H1 (cell line): ENCODE measurements at regions not wholly inside any gene's neighbourhood (a gene's known extent, or its start where the extent isn't known, plus 50 kb on each side); places are given as distances from the start of the nearest gene placed in this dataset.

Experiments used
- CTCF ChIA-PET: fragments of 300-600 bp; sonication (Branson Sonifier 250); formaldehyde crosslinking; loops from one replicate; lab custom pipeline; 2021; ENCODE audit not compliant: partially characterized antibody; lab: Charles Lee
- POLR2A ChIA-PET: fragments of 300-600 bp; sonication (Branson Sonifier 250); formaldehyde crosslinking; loops from one replicate; lab custom pipeline; 2021; ENCODE audit warnings: inconsistent platforms; ENCODE audit not compliant: partially characterized antibody; lab: Charles Lee
- DNase-seq, 2 experiments: peaks; one replicate each; pipeline versions ENCODE4 v3.0.0 to v3.0.0-alpha.2; 2010 to 2022; ENCODE audit warnings: low spot score in 2 of 2, low read depth in 1 of 2, mixed read lengths in 1 of 2
- FAIRE-seq: peaks from 2 replicates; lab custom pipeline; 2011; peaks lifted over from hg19 to GRCh38; lab: Jason Lieb, UNC
- H2AFZ ChIP-seq: 2 replicates; pipeline ENCODE4 v1.8.1; 2012; ENCODE audit warnings: low read length, inconsistent platforms
- H2AK5ac ChIP-seq: 2 replicates; pipeline ENCODE4 v1.6.1; 2013; ENCODE audit warnings: low read depth, low read length
- H2BK120ac ChIP-seq: replicated peaks from 2 replicates; pipeline ENCODE3; 2013; ENCODE audit warnings: low read depth, low read length, inconsistent platforms
- H2BK12ac ChIP-seq: 2 replicates; pipeline ENCODE4 v1.6.1; 2013; ENCODE audit warnings: low read depth, low read length
- H2BK15ac ChIP-seq: 2 replicates; pipeline ENCODE4 v1.6.1; 2013; ENCODE audit warnings: low read length
- H2BK20ac ChIP-seq: 2 replicates; pipeline ENCODE4 v1.6.1; 2013; ENCODE audit warnings: low read length
- H2BK5ac ChIP-seq: 2 replicates; pipeline ENCODE4 v1.6.1; 2013; ENCODE audit warnings: low read depth, low read length
- H3K14ac ChIP-seq: 2 replicates; pipeline ENCODE4 v1.6.1; 2013; ENCODE audit warnings: inconsistent platforms; ENCODE audit not compliant: insufficient read length
- H3K18ac ChIP-seq: 2 replicates; pipeline ENCODE4 v1.6.1; 2013; ENCODE audit warnings: low read length; ENCODE audit errors: extremely low read depth
- H3K23ac ChIP-seq: 2 replicates; pipeline ENCODE4 v1.6.1; 2013; ENCODE audit warnings: inconsistent platforms; ENCODE audit not compliant: insufficient read length
- H3K23me2 ChIP-seq: 2 replicates; pipeline ENCODE4 v1.6.1; 2013; ENCODE audit warnings: low read depth, low read length
- H3K27ac ChIP-seq: 2 replicates; pipeline ENCODE4 v1.6.1; 2011; ENCODE audit warnings: low read depth, low read length, inconsistent platforms
- H3K27me3 ChIP-seq, 4 experiments: replicated peaks in 1 of 4; 1 replicate in 1 of 4; 2 replicates in 3 of 4; pipeline versions ENCODE4 v1.6.1 to v1.8.1; 2011 to 2013; ENCODE audit warnings: low read length in 3 of 4, mild to moderate bottlenecking in 3 of 4, inconsistent platforms in 2 of 4, mixed read lengths in 2 of 4, moderate library complexity in 1 of 4; ENCODE audit not compliant: control insufficient read depth in 3 of 4, insufficient read depth in 3 of 4; ENCODE audit errors: extremely low read depth in 1 of 4
- H3K36me3 ChIP-seq, 4 experiments: 2 replicates each; pipeline versions ENCODE4 v1.6.1 to v1.8.1; 2011 to 2013; ENCODE audit warnings: mild to moderate bottlenecking in 4 of 4, low read length in 3 of 4, moderate library complexity in 2 of 4, control low read depth in 1 of 4, inconsistent platforms in 1 of 4; ENCODE audit not compliant: insufficient read depth in 4 of 4, control insufficient read depth in 2 of 4
- H3K4ac ChIP-seq: replicated peaks from 2 replicates; pipeline ENCODE3; 2013; ENCODE audit warnings: low read length, low read depth, mixed read lengths, inconsistent platforms; ENCODE audit not compliant: insufficient read length
- H3K4me1 ChIP-seq, 4 experiments: replicated peaks in 1 of 4; 1 replicate in 1 of 4; 2 replicates in 3 of 4; pipeline versions ENCODE4 v1.6.1 to v1.8.1; 2011 to 2013; ENCODE audit warnings: low read length in 3 of 4, inconsistent platforms in 2 of 4, mixed read lengths in 1 of 4; ENCODE audit not compliant: insufficient read depth in 4 of 4, control insufficient read depth in 3 of 4
- H3K4me2 ChIP-seq, 2 experiments: 2 replicates each; pipeline versions ENCODE4 v1.6.1 to v1.8.1; 2011 to 2013; ENCODE audit warnings: low read depth in 2 of 2, low read length in 2 of 2, control low read depth in 1 of 2, inconsistent platforms in 1 of 2, mild to moderate bottlenecking in 1 of 2; ENCODE audit not compliant: insufficient read depth in 1 of 2
- H3K4me3 ChIP-seq, 4 experiments: fragments of 200-600, 300-600 bp in 1 of 4; sonication (generic), shearing (Covaris generic), sonication (Bioruptor Twin) in 1 of 4; 2 replicates each; pipeline versions ENCODE4 v1.5.1 to v1.8.1; 2011 to 2016; ENCODE audit warnings: low read length in 4 of 4, low read depth in 3 of 4, control low read depth in 2 of 4, inconsistent platforms in 2 of 4, mild to moderate bottlenecking in 2 of 4, mixed read lengths in 1 of 4, moderate library complexity in 1 of 4; ENCODE audit not compliant: insufficient read depth in 2 of 4; ENCODE audit errors: extremely low read depth in 1 of 4
- H3K56ac ChIP-seq: replicated peaks from 2 replicates; pipeline ENCODE3; 2013; ENCODE audit warnings: low read depth, mild to moderate bottlenecking, mixed read lengths, low read length, inconsistent platforms; ENCODE audit not compliant: insufficient read length
- H3K79me1 ChIP-seq: 2 replicates; pipeline ENCODE4 v1.6.1; 2013; ENCODE audit warnings: low read depth, low read length, control low read depth
- H3K79me2 ChIP-seq, 2 experiments: 2 replicates each; pipeline versions ENCODE4 v1.6.1 to v1.8.1; 2012 to 2013; ENCODE audit warnings: low read length in 2 of 2, mild to moderate bottlenecking in 2 of 2, inconsistent platforms in 1 of 2; ENCODE audit not compliant: insufficient read depth in 2 of 2, control insufficient read depth in 1 of 2
- H3K9ac ChIP-seq, 4 experiments: replicated peaks in 1 of 4; 1 replicate in 1 of 4; 2 replicates in 3 of 4; pipeline versions ENCODE4 v1.6.1 to v1.8.1; 2011 to 2013; ENCODE audit warnings: low read depth in 3 of 4, low read length in 3 of 4, control low read depth in 2 of 4, mild to moderate bottlenecking in 2 of 4, moderate library complexity in 2 of 4, inconsistent platforms in 1 of 4; ENCODE audit errors: extremely low read depth in 1 of 4
- H3K9me3 ChIP-seq, 2 experiments: 2 replicates each; pipeline versions ENCODE4 v1.6.1 to v1.8.1; 2012 to 2013; ENCODE audit warnings: mild to moderate bottlenecking in 2 of 2, moderate library complexity in 2 of 2, control low read depth in 1 of 2, inconsistent platforms in 1 of 2, low read depth in 1 of 2, low read length in 1 of 2, mixed read lengths in 1 of 2; ENCODE audit not compliant: insufficient read depth in 2 of 2
- H4K20me1 ChIP-seq, 2 experiments: replicated peaks in 1 of 2; 2 replicates each; pipeline versions ENCODE3 to v1.8.1; 2011 to 2013; ENCODE audit warnings: inconsistent platforms in 2 of 2, low read length in 2 of 2, mild to moderate bottlenecking in 1 of 2; ENCODE audit not compliant: insufficient read depth in 2 of 2, control insufficient read depth in 1 of 2
- H4K5ac ChIP-seq: 2 replicates; pipeline ENCODE4 v1.6.1; 2013; ENCODE audit warnings: low read length, low read depth, mixed read lengths, inconsistent platforms; ENCODE audit not compliant: insufficient read length
- H4K8ac ChIP-seq: 2 replicates; pipeline ENCODE4 v1.8.0; 2013; ENCODE audit warnings: mild to moderate bottlenecking, moderate library complexity, low read length, inconsistent platforms; ENCODE audit not compliant: insufficient read depth; ENCODE audit errors: extremely low read depth
- H4K91ac ChIP-seq: replicated peaks from 2 replicates; pipeline ENCODE3; 2013; ENCODE audit warnings: low read length, mixed read lengths, inconsistent platforms; ENCODE audit not compliant: insufficient read length
- BRCA1 ChIP-seq: IDR thresholded peaks from 2 replicates; pipeline ENCODE4 v1.6.1; 2012; ENCODE audit warnings: low read depth, low read length, improper control_type of control experiment
- CEBPB ChIP-seq: IDR thresholded peaks from 2 replicates; pipeline ENCODE4 v1.6.1; 2012; ENCODE audit warnings: low read depth, low read length
- CHD2 ChIP-seq: IDR thresholded peaks from 2 replicates; pipeline ENCODE4 v1.6.1; 2012; ENCODE audit warnings: low read length, improper control_type of control experiment
- EP300 ChIP-seq, 2 experiments: IDR thresholded peaks; 1 replicate in 1 of 2; 2 replicates in 1 of 2; pipeline ENCODE4 v1.6.1; 2011 to 2012; ENCODE audit warnings: low read depth in 2 of 2, low read length in 2 of 2, mild to moderate bottlenecking in 2 of 2, borderline replicate concordance in 1 of 2, inconsistent platforms in 1 of 2, moderate library complexity in 1 of 2
- GABPA ChIP-seq: IDR thresholded peaks from 2 replicates; pipeline ENCODE4 v1.6.1; 2011; ENCODE audit warnings: mild to moderate bottlenecking, low read length, moderate library complexity, borderline replicate concordance; ENCODE audit not compliant: insufficient read depth
- JUN ChIP-seq: IDR thresholded peaks from 2 replicates; pipeline ENCODE4 v1.6.1; 2011; ENCODE audit warnings: low read depth, mild to moderate bottlenecking, improper control_type of control experiment, low read length
- KDM1A ChIP-seq: fragments of 200-600, 300-600 bp; sonication (generic); IDR thresholded peaks from 2 replicates; pipeline ENCODE4 v1.7.1; 2016; ENCODE audit warnings: mild to moderate bottlenecking, low read length, borderline replicate concordance
- RFX5 ChIP-seq: IDR thresholded peaks from 2 replicates; pipeline ENCODE4 v1.6.1; 2011; ENCODE audit warnings: low read depth, low read length, improper control_type of control experiment, borderline replicate concordance
- SP4 ChIP-seq: IDR thresholded peaks from 2 replicates; pipeline ENCODE4 v1.6.1; 2012; ENCODE audit warnings: low read length, inconsistent platforms
- TCF12 ChIP-seq: IDR thresholded peaks from 2 replicates; pipeline ENCODE4 v1.6.1; 2011; ENCODE audit warnings: low read depth, mild to moderate bottlenecking, low read length
- WGBS, 2 experiments: shearing (Covaris generic) in 1 of 2; methylation state at CpG; one replicate each; pipeline versions ENCODE4 v1.1.6 to v1.1.7; 2013 to 2015; ENCODE audit warnings: low lambda C conversion rate in 2 of 2, mixed read lengths in 2 of 2, inconsistent platforms in 1 of 2, low coverage in 1 of 2, missing lambda C conversion rate in 1 of 2; ENCODE audit not compliant: insufficient replicate concordance in 2 of 2, insufficient coverage in 1 of 2, insufficient read length in 1 of 2; ENCODE audit errors: extremely low coverage in 1 of 2, missing lambda C conversion rate in 1 of 2; 5-methylcytosine and 5-hydroxymethylcytosine counted together
- TF ChIP-seq, protein P1 (sequence below): IDR thresholded peaks from 2 replicates; pipeline ENCODE4 v1.6.1; 2012; ENCODE audit warnings: inconsistent platforms
- TF ChIP-seq, protein P2 (sequence below): IDR thresholded peaks from 2 replicates; pipeline ENCODE4 v1.6.1; 2012; ENCODE audit warnings: low read length, inconsistent platforms

DNA sequence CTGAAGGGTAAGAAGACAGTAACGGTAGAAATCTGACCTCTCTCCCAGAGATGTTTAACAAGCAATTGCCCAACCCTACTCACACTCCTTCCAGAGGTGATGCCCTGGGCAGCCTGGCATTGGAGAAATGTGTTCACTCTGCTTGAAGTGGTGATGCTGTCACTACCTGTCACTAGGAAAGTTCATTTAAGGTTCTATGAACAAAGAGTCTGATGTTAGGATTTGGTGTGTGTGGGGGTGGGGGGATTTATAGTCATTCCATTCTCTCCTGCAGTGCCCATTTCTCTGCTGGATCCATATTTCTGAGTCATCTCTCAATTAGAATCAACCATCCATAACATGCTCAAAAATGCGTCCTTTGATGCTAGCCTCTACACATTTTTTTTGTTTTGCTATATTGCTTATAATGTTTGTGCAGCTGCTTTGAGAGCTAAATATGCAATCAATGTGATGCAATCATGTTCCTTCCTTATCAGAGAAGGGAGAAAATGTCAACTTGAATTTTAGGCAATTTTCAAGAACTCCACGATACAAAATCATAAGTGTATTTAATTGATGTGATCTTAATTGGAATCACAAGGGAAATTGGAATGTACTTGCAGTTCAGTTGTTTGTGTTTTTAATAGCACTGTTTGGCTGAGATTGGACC is 173.9 kb downstream of the DUSP10 start:
- Histone ChIP-seq H2AFZ (no peak overlapping the region), H3K4me3 (no peak overlapping the region), H2BK15ac (no peak overlapping the region), H3K14ac (no peak overlapping the region), H3K79me2 (no peaks in the 10 kb centered on the region), H3K23ac (no peak overlapping the region), H3K36me3 (no peaks in the 10 kb centered on the region), H3K4ac (no peak overlapping the region), H3K56ac (no peak overlapping the region), H2BK120ac (no peak overlapping the region), H3K9ac (no peak overlapping the region), H2BK12ac (no peak overlapping the region), H4K5ac (no peak overlapping the region), H2BK20ac (no peak overlapping the region), H2BK5ac (no peak overlapping the region), H3K23me2 (no peaks in the 10 kb centered on the region), H3K27ac (no peak overlapping the region), H3K27me3 (no peaks in the 10 kb centered on the region), H4K8ac (no peak overlapping the region), H3K18ac (no peak overlapping the region), H3K4me2 (no peak overlapping the region), H3K9me3 (no peaks in the 10 kb centered on the region), H3K4me1 (peaks cover 0 to 2% (median 0%) of the 10 kb centered on the region in 4 experiments; a peak in 2 of 7 replicates), H4K91ac (no peak overlapping the region), H3K79me1 (no peaks in the 10 kb centered on the region), H2AK5ac (no peak overlapping the region), H4K20me1 (no peaks in the 10 kb centered on the region)
- TF ChIP-seq, protein P1, sequence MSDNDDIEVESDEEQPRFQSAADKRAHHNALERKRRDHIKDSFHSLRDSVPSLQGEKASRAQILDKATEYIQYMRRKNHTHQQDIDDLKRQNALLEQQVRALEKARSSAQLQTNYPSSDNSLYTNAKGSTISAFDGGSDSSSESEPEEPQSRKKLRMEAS, result no peak
- TF ChIP-seq CHD2, result no peak
- TF ChIP-seq, protein P2, sequence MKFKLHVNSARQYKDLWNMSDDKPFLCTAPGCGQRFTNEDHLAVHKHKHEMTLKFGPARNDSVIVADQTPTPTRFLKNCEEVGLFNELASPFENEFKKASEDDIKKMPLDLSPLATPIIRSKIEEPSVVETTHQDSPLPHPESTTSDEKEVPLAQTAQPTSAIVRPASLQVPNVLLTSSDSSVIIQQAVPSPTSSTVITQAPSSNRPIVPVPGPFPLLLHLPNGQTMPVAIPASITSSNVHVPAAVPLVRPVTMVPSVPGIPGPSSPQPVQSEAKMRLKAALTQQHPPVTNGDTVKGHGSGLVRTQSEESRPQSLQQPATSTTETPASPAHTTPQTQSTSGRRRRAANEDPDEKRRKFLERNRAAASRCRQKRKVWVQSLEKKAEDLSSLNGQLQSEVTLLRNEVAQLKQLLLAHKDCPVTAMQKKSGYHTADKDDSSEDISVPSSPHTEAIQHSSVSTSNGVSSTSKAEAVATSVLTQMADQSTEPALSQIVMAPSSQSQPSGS, result no peak
- no peak for TF ChIP-seq GABPA
- TF ChIP-seq EP300 (IDR thresholded peaks at IDR 0.05; ENCODE audit: borderline replicate concordance in 1 of 2, low read depth in 2 of 2, low read length in 2 of 2), result no peak
- no peak for TF ChIP-seq SP4
- TF ChIP-seq KDM1A, result no peak
- TF ChIP-seq RFX5, result no peak
- no peak for TF ChIP-seq CEBPB
- no peak for TF ChIP-seq TCF12
- TF ChIP-seq JUN, result no peak
- no peak for TF ChIP-seq BRCA1
- WGBS, 2 experiments, result 97% methylated on average over 3 of the region's 3 CpGs; no CpG with 5 or more reads in 1 of the 2 experiments
- FAIRE-seq, result no peak
- CTCF ChIA-PET, result no interaction called here
- DNase-seq, result no peak
- POLR2A ChIA-PET, result no interaction called here
